Mesodermal cell (in vitro differentiated cells): ENCODE measurements at regions not wholly inside any gene's neighbourhood (a gene's known extent, or its start where the extent isn't known, plus 50 kb on each side); places are given as distances from the start of the nearest gene placed in this dataset.

ENCODE experiments used
- H3K27ac ChIP-seq: 2 replicates; pipeline ENCODE4 v1.7.0; 2013; ENCODE audit warnings: mild to moderate bottlenecking, low read depth, low read length, moderate library complexity; ENCODE audit not compliant: severe bottlenecking
- H3K36me3 ChIP-seq: 2 replicates; pipeline ENCODE4 v1.7.1; 2013; ENCODE audit warnings: mild to moderate bottlenecking, low read length, moderate library complexity; ENCODE audit not compliant: control insufficient read depth, insufficient read depth
- H3K4me1 ChIP-seq: one replicate; pipeline ENCODE4 v1.7.1; 2013; ENCODE audit warnings: mild to moderate bottlenecking, low read length; ENCODE audit not compliant: insufficient read depth, control insufficient read depth, poor library complexity, severe bottlenecking
- H3K4me3 ChIP-seq: 2 replicates; pipeline ENCODE4 v1.7.0; 2013; ENCODE audit warnings: low read length, control low read depth, mild to moderate bottlenecking; ENCODE audit not compliant: insufficient read depth, poor library complexity, severe bottlenecking; ENCODE audit errors: extremely low read depth
- H3K9me3 ChIP-seq: 2 replicates; pipeline ENCODE4 v1.7.1; 2013; ENCODE audit warnings: mild to moderate bottlenecking, low read length, moderate library complexity; ENCODE audit not compliant: control insufficient read depth
- WGBS, 2 experiments: methylation state at CpG; one replicate each; pipeline ENCODE4 v1.1.5; 2013; ENCODE audit warnings: missing lambda C conversion rate in 2 of 2; ENCODE audit not compliant: insufficient coverage in 2 of 2; 5-methylcytosine and 5-hydroxymethylcytosine counted together

GRCh38 chr18:37673671-37674070, 108.1 kb upstream of the CELF4 start:
- Histone ChIP-seq H3K9me3 (peaks cover 11% of the 10 kb centered on the region), H3K4me3 (no peak overlapping the region), H3K36me3 (no peaks in the 10 kb centered on the region), H3K4me1 (peaks cover 7% of the 10 kb centered on the region), H3K27ac (no peak overlapping the region)
- 90 to 91% methylated on average over 6 to 8 of the region's 9 CpGs for WGBS, 2 experiments

DNA sequence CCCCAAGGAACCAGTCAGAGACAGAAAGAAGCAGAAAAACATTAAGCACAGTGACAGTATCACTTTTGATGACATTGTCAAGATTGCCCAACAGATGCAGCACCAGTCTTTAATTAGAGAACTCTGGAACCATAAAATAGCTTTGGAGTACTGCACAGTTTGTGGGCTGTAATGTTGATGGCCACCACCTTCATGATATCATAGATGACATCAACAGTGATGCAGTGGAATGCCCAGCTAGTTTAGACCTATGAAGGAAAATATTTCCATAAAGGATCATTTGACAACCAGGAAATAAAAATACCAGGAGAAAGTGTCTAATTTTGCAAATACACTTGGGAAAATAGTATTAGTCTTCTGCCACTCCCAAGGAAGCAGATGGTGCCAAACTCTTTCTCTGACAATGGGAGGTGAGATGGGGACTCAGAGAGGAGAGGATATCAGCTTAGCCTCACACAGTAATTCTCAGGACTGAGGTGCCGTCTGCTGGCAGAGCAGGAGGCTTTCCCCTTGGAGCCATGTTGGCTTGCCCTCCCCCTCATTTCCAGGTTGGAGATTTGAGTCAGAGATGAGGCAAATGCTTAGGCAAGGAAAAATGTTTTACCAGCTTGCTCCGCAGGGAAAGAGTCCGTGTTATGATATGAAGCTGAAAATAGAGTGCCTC, 107.5 kb upstream of the CELF4 start:
- WGBS, 2 experiments: 50 to 78% methylated on average over 2 to 3 of the region's 3 CpGs
- Histone ChIP-seq H3K4me1 (peaks cover 7% of the 10 kb centered on the region), H3K9me3 (peaks cover 11% of the 10 kb centered on the region), H3K27ac (no peak overlapping the region), H3K36me3 (no peaks in the 10 kb centered on the region), H3K4me3 (no peak overlapping the region)

DNA sequence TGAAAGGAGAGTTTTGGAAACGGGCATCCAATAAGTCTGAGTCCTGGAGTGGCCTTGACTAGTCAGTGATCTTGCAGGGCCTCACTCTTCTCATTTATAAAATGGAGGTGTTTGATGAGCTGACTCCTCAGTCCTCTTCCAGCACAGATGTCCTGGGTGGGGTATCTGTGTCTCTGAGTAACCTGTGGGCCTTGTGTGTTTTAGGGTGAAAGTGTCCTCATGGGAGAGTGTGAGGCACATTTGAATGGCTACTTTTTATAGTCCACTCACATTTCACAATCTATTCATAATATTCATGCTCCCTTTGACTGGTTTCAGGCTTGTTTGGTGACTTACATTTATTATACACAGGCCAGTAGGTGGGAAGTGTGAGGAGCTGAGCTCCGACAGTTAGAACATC, 106.4 kb upstream of the CELF4 start:
- WGBS, 2 experiments: 100% methylated on average over 1 of the region's 2 CpGs; no CpG with 5 or more reads in 1 of the 2 experiments
- peaks cover 11% of the 10 kb centered on the region for H3K9me3 ChIP-seq
- no peak overlapping the region for H3K4me3 ChIP-seq
- no peaks in the 10 kb centered on the region for H3K36me3 ChIP-seq
- H3K27ac ChIP-seq: no peak overlapping the region
- peaks cover 7% of the 10 kb centered on the region for H3K4me1 ChIP-seq

DNA sequence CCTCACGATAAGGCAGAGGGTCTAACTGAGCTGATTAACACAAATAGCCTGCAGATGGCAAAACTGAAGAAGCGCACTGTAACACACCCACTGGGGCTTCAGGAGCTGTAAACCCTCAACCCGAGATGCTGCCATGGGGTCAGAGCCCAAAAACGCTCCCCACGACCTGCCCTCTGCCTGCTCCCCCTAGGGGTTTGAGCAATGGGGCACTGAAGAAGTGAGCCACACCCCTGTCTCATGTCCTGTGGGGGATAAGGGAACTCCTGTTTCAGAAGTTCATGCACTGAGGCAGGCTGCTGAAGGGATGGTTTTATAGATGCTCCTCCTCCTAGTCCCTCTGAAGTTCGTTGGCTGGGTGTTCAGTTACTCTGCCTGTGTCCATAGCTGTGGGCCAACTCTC, 105.9 kb upstream of the CELF4 start:
- H3K4me3 ChIP-seq: no peak overlapping the region
- no peaks in the 10 kb centered on the region for H3K36me3 ChIP-seq
- H3K9me3 ChIP-seq: peaks cover 11% of the 10 kb centered on the region
- no peak overlapping the region for H3K27ac ChIP-seq
- H3K4me1 ChIP-seq: peaks cover 7% of the 10 kb centered on the region
- WGBS, 2 experiments: 95 to 96% methylated on average over 5 of the region's 6 CpGs

DNA sequence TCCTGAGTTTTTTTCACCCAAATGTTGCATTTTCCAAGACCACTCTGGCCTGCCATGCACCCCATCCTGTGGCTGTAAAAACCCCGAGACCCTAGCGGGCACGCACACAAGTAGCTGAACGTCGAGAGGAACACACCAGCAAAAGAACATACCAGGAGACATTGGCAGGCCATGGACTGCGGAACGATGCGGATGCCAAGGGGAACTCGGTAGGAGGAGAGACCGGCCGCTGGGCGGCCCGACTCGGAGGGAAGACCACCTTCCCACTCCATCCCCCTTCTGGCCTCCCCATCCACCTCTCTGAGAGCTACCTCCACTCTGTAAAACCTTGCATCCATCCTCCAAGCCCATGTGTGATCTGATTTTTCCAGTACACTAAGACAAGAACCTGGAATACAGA, 105.5 kb upstream of the CELF4 start:
- WGBS, 2 experiments: 92 to 94% methylated on average over 10 to 14 of the region's 14 CpGs
- no peaks in the 10 kb centered on the region for H3K36me3 ChIP-seq
- peaks cover 8% of the 10 kb centered on the region for H3K9me3 ChIP-seq
- no peak overlapping the region for H3K27ac ChIP-seq
- H3K4me1 ChIP-seq: peaks cover 7% of the 10 kb centered on the region
- H3K4me3 ChIP-seq: no peak overlapping the region

- 85 to 96% methylated on average over 12 to 16 of the region's 17 CpGs for WGBS, 2 experiments
- Histone ChIP-seq H3K4me1 (peaks cover 7% of the 10 kb centered on the region), H3K9me3 (no peaks in the 10 kb centered on the region), H3K36me3 (no peaks in the 10 kb centered on the region), H3K4me3 (no peak overlapping the region), H3K27ac (no peak overlapping the region)
Measured at GRCh38 chr18:37669991-37670534, 104.5 kb upstream of the CELF4 start.

- Histone ChIP-seq H3K36me3 (no peaks in the 10 kb centered on the region), H3K27ac (peak overlapping the region; percentile 83), H3K4me3 (no peak overlapping the region), H3K9me3 (no peaks in the 10 kb centered on the region), H3K4me1 (peaks cover 7% of the 10 kb centered on the region)
- 69 to 75% methylated on average over 13 to 14 of the region's 15 CpGs for WGBS, 2 experiments
Measured at GRCh38 chr18:37668971-37669747, 103.6 kb upstream of the CELF4 start.

GRCh38 chr18:37667836-37668235, 102.2 kb upstream of the CELF4 start:
- Histone ChIP-seq H3K4me3 (no peak overlapping the region), H3K9me3 (no peaks in the 10 kb centered on the region), H3K27ac (no peak overlapping the region), H3K4me1 (peaks cover 7% of the 10 kb centered on the region), H3K36me3 (no peaks in the 10 kb centered on the region)
- WGBS, 2 experiments: 83% methylated on average over 1 of the region's 1 CpG; no CpG with 5 or more reads in 1 of the 2 experiments

DNA sequence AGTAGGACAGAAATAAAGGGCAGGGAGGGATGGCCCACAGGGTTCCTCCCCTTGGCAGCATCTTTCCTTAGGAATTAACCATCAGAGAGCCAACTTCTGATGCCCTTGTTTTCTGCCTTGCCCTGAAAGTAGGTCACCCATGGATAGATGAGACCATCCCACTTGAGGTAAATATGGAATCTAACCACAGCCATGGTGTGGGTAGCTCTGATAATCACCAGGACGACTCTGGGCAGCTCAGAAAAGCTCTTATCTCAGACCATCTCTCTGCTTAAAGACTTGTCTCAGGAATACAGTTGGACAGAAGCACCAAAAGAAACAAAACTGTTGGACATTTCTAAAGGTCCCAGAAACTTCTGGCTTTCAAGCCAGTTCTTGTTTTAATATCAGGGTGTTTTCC, 101.4 kb upstream of the CELF4 start:
- H3K4me1 ChIP-seq: peaks cover 7% of the 10 kb centered on the region
- H3K27ac ChIP-seq: no peak overlapping the region
- WGBS, 2 experiments: 100% methylated on average over 1 of the region's 1 CpG; no CpG with 5 or more reads in 1 of the 2 experiments
- H3K9me3 ChIP-seq: no peaks in the 10 kb centered on the region
- no peak overlapping the region for H3K4me3 ChIP-seq
- H3K36me3 ChIP-seq: no peaks in the 10 kb centered on the region

DNA sequence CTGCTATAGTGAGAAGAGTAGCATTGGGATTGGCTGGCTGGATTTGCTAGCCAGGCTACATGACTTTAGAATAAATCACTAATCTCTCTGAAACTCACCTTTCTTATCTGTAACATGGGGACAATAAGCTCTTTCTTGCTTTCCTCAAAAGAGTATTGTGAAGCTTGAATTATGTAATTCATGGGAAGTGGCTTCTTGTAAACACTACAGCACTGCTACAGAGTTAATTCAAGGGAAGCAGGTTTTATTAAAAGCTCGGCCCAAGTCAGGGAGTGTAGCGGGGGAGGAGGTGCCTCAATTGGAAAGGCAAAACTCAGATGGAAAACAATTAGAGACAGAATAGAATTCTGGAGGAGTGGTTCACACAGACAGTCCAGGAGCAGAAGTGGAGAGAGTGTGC, 100.9 kb upstream of the CELF4 start:
- peaks cover 7% of the 10 kb centered on the region for H3K4me1 ChIP-seq
- no peak overlapping the region for H3K4me3 ChIP-seq
- WGBS, 2 experiments: 77 to 95% methylated on average over 2 of the region's 2 CpGs
- no peak overlapping the region for H3K27ac ChIP-seq
- H3K9me3 ChIP-seq: no peaks in the 10 kb centered on the region
- no peaks in the 10 kb centered on the region for H3K36me3 ChIP-seq

DNA sequence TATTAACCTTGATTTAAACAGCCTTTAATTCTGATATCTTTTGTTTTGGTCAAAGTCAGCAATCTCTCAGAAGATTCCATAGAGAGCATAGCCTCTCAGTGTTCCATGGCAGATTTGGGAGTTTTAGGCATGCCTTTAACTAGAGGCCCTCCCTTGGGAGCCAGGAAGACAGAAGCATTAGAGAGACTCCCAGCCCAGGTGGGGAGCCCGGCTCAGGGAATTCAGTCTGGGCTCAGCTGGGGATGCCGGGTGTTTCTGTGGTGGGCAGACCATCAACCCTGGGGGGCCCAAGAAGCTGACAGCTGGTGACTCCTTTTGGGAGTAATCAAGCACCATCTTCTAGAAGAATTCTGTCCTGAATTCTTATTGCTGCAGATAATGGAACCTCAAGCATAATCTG, 99.7 kb upstream of the CELF4 start:
- H3K4me1 ChIP-seq: peaks cover 7% of the 10 kb centered on the region
- H3K4me3 ChIP-seq: no peak overlapping the region
- H3K27ac ChIP-seq: no peak overlapping the region
- H3K9me3 ChIP-seq: no peaks in the 10 kb centered on the region
- 73% methylated on average over 2 of the region's 2 CpGs; no CpG with 5 or more reads in 1 of the 2 experiments for WGBS, 2 experiments
- H3K36me3 ChIP-seq: no peaks in the 10 kb centered on the region
